GM19351 (cell line): ENCODE measurements at regions not wholly inside any gene's neighbourhood (a gene's known extent, or its start where the extent isn't known, plus 50 kb on each side); places are given as distances from the start of the nearest gene placed in this dataset.

Source experiments
- ATAC-seq: cut with Tn5 transposase; IDR thresholded peaks from one replicate; pipeline ENCODE4 v1.9.1; 2021; ENCODE audit warnings: mild to moderate bottlenecking, moderate library complexity; ENCODE audit not compliant: unreplicated experiment

GRCh38 chr12:58513852-58514251, 406.5 kb downstream of the LRIG3 start:
- no peak for ATAC-seq

GRCh38 chr12:58519839-58520238, 400.5 kb downstream of the LRIG3 start:
- ATAC-seq, result no peak

GRCh38 chr12:58521152-58521551, 399.2 kb downstream of the LRIG3 start:
- no peak for ATAC-seq

- ATAC-seq, result no peak
Measured at GRCh38 chr12:58521796-58522195, 398.5 kb downstream of the LRIG3 start.

- no peak for ATAC-seq
Measured at GRCh38 chr12:58523360-58523759, 396.9 kb downstream of the LRIG3 start.

- no peak for ATAC-seq
Measured at GRCh38 chr12:58528271-58528670, 392.0 kb downstream of the LRIG3 start.

- no peak for ATAC-seq
Measured at GRCh38 chr12:58529114-58529665, 391.1 kb downstream of the LRIG3 start.

- ATAC-seq, result no peak
Measured at GRCh38 chr12:58529897-58530741, 390.2 kb downstream of the LRIG3 start.

GRCh38 chr12:58530742-58531062, 389.6 kb downstream of the LRIG3 start:
- ATAC-seq, result no peak

GRCh38 chr12:58532855-58533608, 387.3 kb downstream of the LRIG3 start:
- no peak for ATAC-seq

GRCh38 chr12:58533652-58534051, 386.7 kb downstream of the LRIG3 start:
- no peak for ATAC-seq

- ATAC-seq, result no peak
Measured at GRCh38 chr12:58537278-58537677, 383.0 kb downstream of the LRIG3 start.

- no peak for ATAC-seq
Measured at GRCh38 chr12:58539295-58539694, 381.0 kb downstream of the LRIG3 start.

GRCh38 chr12:58540480-58541299, 379.6 kb downstream of the LRIG3 start:
- peak; percentile 83 for ATAC-seq

GRCh38 chr12:58541300-58541690, 379.0 kb downstream of the LRIG3 start:
- ATAC-seq, result no peak

- no peak for ATAC-seq
Measured at GRCh38 chr12:58544281-58544680, 376.0 kb downstream of the LRIG3 start.

GRCh38 chr12:58547217-58547616, 373.1 kb downstream of the LRIG3 start:
- ATAC-seq, result no peak

GRCh38 chr12:58548801-58549200, 371.5 kb downstream of the LRIG3 start:
- ATAC-seq, result no peak

GRCh38 chr12:58554522-58555157, 365.7 kb downstream of the LRIG3 start:
- no peak for ATAC-seq

- no peak for ATAC-seq
Measured at GRCh38 chr12:58557171-58557570, 363.1 kb downstream of the LRIG3 start.

GRCh38 chr12:58557661-58558060, 362.6 kb downstream of the LRIG3 start:
- ATAC-seq, result no peak
